Spleen (tissue), 7 donors: ENCODE measurements at regions not wholly inside any gene's neighbourhood (a gene's known extent, or its start where the extent isn't known, plus 50 kb on each side); places are given as distances from the start of the nearest gene placed in this dataset.

Experiments used
- CTCF ChIP-seq, 11 experiments: fragments of 200-600 bp in 7 of 11; fragments of 450-650 bp in 4 of 11; sonication (generic) in 4 of 11; IDR thresholded peaks in 8 of 11; conservative IDR thresholded peaks in 3 of 11; 1 replicate in 7 of 11; 2 replicates in 4 of 11; pipeline versions ENCODE4 v1.4.0 to v1.8.0; 2016 to 2021; ENCODE audit warnings: antibody characterized with exemption in 11 of 11, inconsistent platforms in 4 of 11, mild to moderate bottlenecking in 1 of 11
- POLR2A ChIP-seq, 3 donors: fragments of 450-650 bp; IDR thresholded peaks; one replicate each; pipeline ENCODE4 v1.5.1; 2017; ENCODE audit warnings: antibody characterized with exemption in 3 of 3, mild to moderate bottlenecking in 1 of 3
- donor health status: DM: no; HTN: no; CAD: no; lungs with moderate emphysema.
- donor health status: DM: no; HTN: no; CAD: no.
- donor health status: DM: no; HTN: no; CAD: no.

DNA sequence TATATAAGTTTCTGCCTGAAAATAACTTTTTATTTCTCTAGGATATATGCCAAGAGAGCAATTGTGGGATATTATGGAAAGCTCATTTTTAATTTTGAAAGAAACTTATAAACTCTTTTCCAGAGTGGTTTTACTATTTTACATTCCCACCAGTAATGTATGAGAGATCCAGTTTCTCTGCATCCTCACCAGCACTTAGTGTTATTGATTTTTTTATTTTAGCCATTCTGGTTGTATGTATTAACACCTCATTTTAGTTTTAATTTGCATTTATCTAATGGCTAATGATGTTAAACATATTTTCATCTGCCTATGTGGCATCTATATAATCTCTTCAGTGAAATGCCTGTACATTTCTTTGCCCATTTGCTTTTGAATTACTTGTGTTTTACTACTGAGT lies 597.7 kb upstream of the RAB6C start:
- no peak for TF ChIP-seq CTCF (IDR thresholded peaks at IDR 0.05 in 8 of 11, conservative IDR thresholded peaks at IDR 0.05 in 3 of 11)
- no peak for TF ChIP-seq POLR2A (IDR thresholded peaks at IDR 0.05)
